NT2/D1 (cell line): ENCODE measurements at regions not wholly inside any gene's neighbourhood (a gene's known extent, or its start where the extent isn't known, plus 50 kb on each side); places are given as distances from the start of the nearest gene placed in this dataset.

Experiments used
- DNase-seq: peaks from one replicate; pipeline ENCODE4 v3.0.0-alpha.2; 2011; ENCODE audit warnings: low read depth, low spot score
- H3K27me3 ChIP-seq: 2 replicates; pipeline ENCODE4 v1.6.0; 2011; ENCODE audit warnings: mild to moderate bottlenecking; ENCODE audit not compliant: insufficient read length, insufficient read depth
- H3K36me3 ChIP-seq: 2 replicates; pipeline ENCODE4 v1.6.1; 2011; ENCODE audit warnings: mild to moderate bottlenecking, low read length, mixed read lengths; ENCODE audit not compliant: insufficient read depth, insufficient read length
- H3K4me1 ChIP-seq: 2 replicates; pipeline ENCODE4 v1.5.1; 2011; ENCODE audit not compliant: insufficient read depth, insufficient read length
- H3K4me3 ChIP-seq: 2 replicates; pipeline ENCODE4 v1.5.1; 2011; ENCODE audit warnings: low read depth; ENCODE audit not compliant: insufficient read length
- H3K9ac ChIP-seq: 2 replicates; pipeline ENCODE4 v1.6.0; 2011; ENCODE audit warnings: low read depth; ENCODE audit not compliant: insufficient read length
- H3K9me3 ChIP-seq: 2 replicates; pipeline ENCODE4 v1.5.1; 2011; ENCODE audit warnings: mild to moderate bottlenecking, low read length; ENCODE audit not compliant: insufficient read depth
- SUZ12 ChIP-seq: IDR thresholded peaks from 2 replicates; pipeline ENCODE4 v1.6.1; 2011; ENCODE audit not compliant: insufficient read length, insufficient read depth; ENCODE audit errors: extremely low read depth
- YY1 ChIP-seq: IDR thresholded peaks from 2 replicates; pipeline ENCODE4 v1.6.1; 2011; ENCODE audit not compliant: insufficient read length, insufficient read depth
- ZNF274 ChIP-seq: IDR thresholded peaks from 2 replicates; pipeline ENCODE4 v1.6.1; 2011; ENCODE audit warnings: mild to moderate bottlenecking, low read depth, low read length

- Histone ChIP-seq H3K9me3 (no peaks in the 10 kb centered on the region), H3K9ac (no peak overlapping the region), H3K4me1 (no peaks in the 10 kb centered on the region), H3K36me3 (no peaks in the 10 kb centered on the region), H3K27me3 (no peaks in the 10 kb centered on the region), H3K4me3 (no peak overlapping the region)
- TF ChIP-seq ZNF274: no peak
- TF ChIP-seq SUZ12: no peak
- TF ChIP-seq YY1: no peak
- DNase-seq: no peak
Observed at GRCh38 chr5:5602554-5602953, 180.1 kb downstream of the ICE1 start.

DNA sequence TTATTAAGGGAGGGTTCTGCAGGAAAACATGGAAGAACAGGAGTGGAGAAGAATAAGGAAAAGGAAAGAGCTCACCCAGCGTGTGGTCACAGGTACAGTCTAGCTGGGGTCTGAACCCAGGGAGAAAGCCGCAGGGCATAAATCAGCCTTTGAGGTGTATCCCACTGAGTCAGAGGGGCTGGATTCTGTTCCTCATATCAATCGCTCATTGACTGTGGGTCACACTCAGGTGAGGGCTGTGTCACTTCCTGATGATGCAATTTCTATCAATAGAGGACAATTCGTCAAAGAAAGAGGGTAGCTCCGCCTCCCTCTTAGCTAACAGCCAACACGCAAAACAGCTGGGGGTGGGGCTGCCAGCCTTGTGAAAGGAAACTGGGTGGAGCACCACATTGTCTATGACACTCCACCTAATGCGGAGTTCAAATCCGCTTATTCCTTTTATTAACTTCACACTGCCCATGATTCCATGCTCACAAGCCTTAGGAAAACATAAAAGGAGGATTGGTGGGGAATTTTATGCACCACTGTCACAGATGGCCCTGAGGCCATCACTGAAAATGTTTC lies 176.2 kb downstream of the ICE1 start:
- no peaks in the 10 kb centered on the region for H3K36me3 ChIP-seq
- no peak for DNase-seq
- H3K4me3 ChIP-seq: no peak overlapping the region
- TF ChIP-seq SUZ12 (no peak), ZNF274 (no peak), YY1 (no peak)
- no peaks in the 10 kb centered on the region for H3K4me1 ChIP-seq
- H3K27me3 ChIP-seq: no peaks in the 10 kb centered on the region
- no peak overlapping the region for H3K9ac ChIP-seq
- H3K9me3 ChIP-seq: no peaks in the 10 kb centered on the region

GRCh38 chr5:5593391-5593790 lies 170.9 kb downstream of the ICE1 start:
- Histone ChIP-seq H3K9ac (no peak overlapping the region), H3K4me1 (no peaks in the 10 kb centered on the region), H3K27me3 (no peaks in the 10 kb centered on the region), H3K9me3 (no peaks in the 10 kb centered on the region), H3K4me3 (no peak overlapping the region), H3K36me3 (no peaks in the 10 kb centered on the region)
- TF ChIP-seq ZNF274 (no peak), SUZ12 (no peak), YY1 (no peak)
- no peak for DNase-seq

DNA sequence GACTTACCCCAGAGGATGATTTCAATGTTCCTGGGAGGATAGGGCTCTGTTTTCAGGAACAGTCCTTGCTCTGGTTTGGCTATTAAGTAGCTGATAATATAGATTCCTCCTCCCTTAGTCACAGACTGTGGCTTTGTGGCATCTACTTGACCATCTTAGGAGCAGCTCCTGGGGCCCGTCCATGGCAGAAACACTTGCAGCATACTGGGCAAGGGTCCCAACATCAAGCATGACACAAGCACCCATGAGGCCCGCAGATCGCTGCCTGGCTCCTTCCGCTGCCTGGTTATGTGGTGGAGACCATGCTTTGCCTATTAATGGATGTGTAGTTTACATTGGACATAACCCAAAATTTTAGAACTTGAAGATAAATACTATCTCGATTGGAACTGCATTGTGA lies 170.1 kb downstream of the ICE1 start:
- no peaks in the 10 kb centered on the region for H3K9me3 ChIP-seq
- no peak for DNase-seq
- TF ChIP-seq SUZ12: no peak
- no peak for TF ChIP-seq ZNF274
- TF ChIP-seq YY1: no peak
- H3K4me3 ChIP-seq: no peak overlapping the region
- H3K9ac ChIP-seq: no peak overlapping the region
- H3K4me1 ChIP-seq: no peaks in the 10 kb centered on the region
- no peaks in the 10 kb centered on the region for H3K36me3 ChIP-seq
- H3K27me3 ChIP-seq: no peaks in the 10 kb centered on the region

DNA sequence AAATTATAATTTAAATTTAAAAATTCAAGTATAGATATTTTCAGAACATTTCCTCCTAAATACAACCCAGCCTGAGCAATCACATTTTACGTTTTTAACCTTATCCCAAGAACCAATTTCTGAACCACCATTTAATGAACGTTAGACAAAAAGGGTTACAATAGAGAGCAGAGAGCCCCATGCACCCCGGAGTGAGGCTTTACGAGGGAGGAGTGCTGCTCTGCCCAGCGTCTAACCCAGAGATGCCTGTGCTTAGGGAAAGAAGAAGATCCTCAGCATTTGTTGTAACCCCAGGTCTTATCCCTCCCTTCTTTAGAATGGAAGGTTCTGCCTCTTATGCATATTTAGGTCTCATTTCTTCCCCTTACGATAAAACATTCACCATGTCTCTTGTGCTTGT lies 169.1 kb downstream of the ICE1 start:
- no peak overlapping the region for H3K4me3 ChIP-seq
- H3K36me3 ChIP-seq: no peaks in the 10 kb centered on the region
- no peak for TF ChIP-seq YY1
- TF ChIP-seq ZNF274: no peak
- TF ChIP-seq SUZ12: no peak

DNA sequence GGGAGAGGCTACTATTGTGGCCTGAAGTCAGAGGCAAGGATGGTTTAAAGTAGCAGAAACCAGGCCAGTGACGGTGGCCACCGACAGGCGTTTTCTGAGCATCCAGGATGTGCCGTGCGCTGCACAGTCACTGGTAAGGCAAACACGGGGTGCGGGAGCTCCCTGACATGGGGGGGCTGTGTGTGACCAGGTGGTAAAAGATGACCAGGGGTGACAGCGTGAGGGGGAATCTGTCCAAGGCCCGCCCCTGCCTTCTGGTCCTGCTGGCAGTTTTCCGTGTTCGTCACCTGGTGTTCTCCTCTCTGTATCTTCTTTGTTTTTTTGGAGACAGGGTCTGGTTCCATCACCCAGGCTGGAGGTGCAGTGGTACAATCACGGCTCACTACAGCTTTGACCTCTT lies 167.4 kb downstream of the ICE1 start:
- Histone ChIP-seq H3K27me3 (no peaks in the 10 kb centered on the region), H3K36me3 (no peaks in the 10 kb centered on the region), H3K9me3 (peaks cover 14% of the 10 kb centered on the region; the same call in 1 of the 2 replicates), H3K4me1 (no peaks in the 10 kb centered on the region), H3K9ac (no peak overlapping the region), H3K4me3 (no peak overlapping the region)
- TF ChIP-seq SUZ12: no peak
- TF ChIP-seq YY1: no peak
- TF ChIP-seq ZNF274: no peak
- no peak for DNase-seq

More for the DNA sequence above, 169.1 kb downstream of the ICE1 start:
- Histone ChIP-seq H3K9me3 (0 out of 2 replicates have a peak, but pooled peaks cover 3% of the 10 kb centered on the region), H3K4me1 (no peaks in the 10 kb centered on the region), H3K9ac (no peak overlapping the region), H3K27me3 (no peaks in the 10 kb centered on the region)
- no peak for DNase-seq

DNA sequence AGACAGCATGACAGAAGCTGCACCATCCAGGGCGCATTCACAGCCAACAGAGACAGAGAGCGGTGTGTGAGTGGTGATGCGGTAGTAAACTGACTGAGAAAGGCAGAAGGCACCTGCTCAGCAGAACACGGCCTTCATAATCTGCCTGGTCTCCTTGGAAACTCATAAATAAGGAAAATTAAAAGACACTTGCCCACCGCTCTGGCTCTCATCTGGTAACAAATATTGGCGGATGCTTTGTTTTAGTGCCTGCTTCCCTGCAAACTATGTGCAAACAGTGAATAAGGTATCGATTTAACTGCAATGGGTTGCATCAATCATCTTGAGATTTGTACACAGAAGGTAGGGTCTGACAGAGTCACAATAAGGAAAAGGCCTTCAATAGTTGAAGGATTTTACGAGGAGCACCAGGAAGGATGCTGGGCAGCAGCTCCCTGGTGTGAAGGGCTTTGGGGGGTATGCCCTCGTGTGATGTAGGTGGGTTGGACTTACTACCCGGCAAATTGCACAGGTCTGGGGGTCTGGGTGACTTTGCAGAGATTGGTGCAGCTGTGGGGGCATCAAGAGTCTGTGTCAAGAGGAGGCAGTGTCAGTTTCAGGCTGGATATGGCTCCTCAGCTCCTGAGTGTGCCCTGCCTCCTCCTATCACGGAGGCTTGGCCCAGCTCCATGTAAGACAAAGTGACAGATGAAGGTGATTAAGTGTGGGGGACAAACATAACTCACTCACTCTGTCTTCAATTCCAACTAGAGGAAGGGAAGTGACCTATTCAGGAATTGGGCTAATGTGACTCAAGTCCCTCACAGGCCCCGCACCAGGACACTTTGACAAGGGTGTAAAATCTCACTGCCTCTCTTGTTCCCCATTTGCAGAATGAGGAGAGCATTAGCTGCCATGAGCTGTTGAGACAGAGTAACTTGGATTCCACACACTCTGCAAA lies 166.7 kb downstream of the ICE1 start:
- Histone ChIP-seq H3K4me3 (no peak overlapping the region), H3K9me3 (peaks cover 14% of the 10 kb centered on the region; the same call in 1 of the 2 replicates), H3K4me1 (no peaks in the 10 kb centered on the region), H3K27me3 (no peaks in the 10 kb centered on the region), H3K9ac (no peak overlapping the region), H3K36me3 (no peaks in the 10 kb centered on the region)
- no peak for TF ChIP-seq SUZ12
- no peak for TF ChIP-seq ZNF274
- TF ChIP-seq YY1: no peak
- no peak for DNase-seq
